ENCODE measurements at regions not wholly inside any gene's neighbourhood (a gene's known extent, or its start where the extent isn't known, plus 50 kb on each side); places are given as distances from the start of the nearest gene placed in this dataset.

- Histone ChIP-seq H3K36me3 (ENCODE audit: control insufficient read depth, insufficient read depth, low read length) (no peaks in the 10 kb centered on the region), H3K4me3 (ENCODE audit: low read depth, low read length) (no peak overlapping the region), H3K27me3 (ENCODE audit: control insufficient read depth, insufficient read depth, low read length) (peaks cover 15% of the 10 kb centered on the region)
- no peak for DNase-seq (ENCODE audit: low read depth)
- TF ChIP-seq, protein P1, sequence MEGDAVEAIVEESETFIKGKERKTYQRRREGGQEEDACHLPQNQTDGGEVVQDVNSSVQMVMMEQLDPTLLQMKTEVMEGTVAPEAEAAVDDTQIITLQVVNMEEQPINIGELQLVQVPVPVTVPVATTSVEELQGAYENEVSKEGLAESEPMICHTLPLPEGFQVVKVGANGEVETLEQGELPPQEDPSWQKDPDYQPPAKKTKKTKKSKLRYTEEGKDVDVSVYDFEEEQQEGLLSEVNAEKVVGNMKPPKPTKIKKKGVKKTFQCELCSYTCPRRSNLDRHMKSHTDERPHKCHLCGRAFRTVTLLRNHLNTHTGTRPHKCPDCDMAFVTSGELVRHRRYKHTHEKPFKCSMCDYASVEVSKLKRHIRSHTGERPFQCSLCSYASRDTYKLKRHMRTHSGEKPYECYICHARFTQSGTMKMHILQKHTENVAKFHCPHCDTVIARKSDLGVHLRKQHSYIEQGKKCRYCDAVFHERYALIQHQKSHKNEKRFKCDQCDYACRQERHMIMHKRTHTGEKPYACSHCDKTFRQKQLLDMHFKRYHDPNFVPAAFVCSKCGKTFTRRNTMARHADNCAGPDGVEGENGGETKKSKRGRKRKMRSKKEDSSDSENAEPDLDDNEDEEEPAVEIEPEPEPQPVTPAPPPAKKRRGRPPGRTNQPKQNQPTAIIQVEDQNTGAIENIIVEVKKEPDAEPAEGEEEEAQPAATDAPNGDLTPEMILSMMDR (IDR thresholded peaks at IDR 0.05; ENCODE audit: insufficient read depth, low read depth, low read length) = no peak
- ChIA-PET CTCF (interaction anchor here (0.7 to 4.2 kb wide), 13 partner anchors 10 to 224 kb away, joined by 3 to 59 read pairs (median 5); no protein-coding TSS in a partner anchor), POLR2A (no interaction called here)
Observed at GRCh38 chr10:69697006-69697405, 67.0 kb downstream of the FAM241B start.

DNA sequence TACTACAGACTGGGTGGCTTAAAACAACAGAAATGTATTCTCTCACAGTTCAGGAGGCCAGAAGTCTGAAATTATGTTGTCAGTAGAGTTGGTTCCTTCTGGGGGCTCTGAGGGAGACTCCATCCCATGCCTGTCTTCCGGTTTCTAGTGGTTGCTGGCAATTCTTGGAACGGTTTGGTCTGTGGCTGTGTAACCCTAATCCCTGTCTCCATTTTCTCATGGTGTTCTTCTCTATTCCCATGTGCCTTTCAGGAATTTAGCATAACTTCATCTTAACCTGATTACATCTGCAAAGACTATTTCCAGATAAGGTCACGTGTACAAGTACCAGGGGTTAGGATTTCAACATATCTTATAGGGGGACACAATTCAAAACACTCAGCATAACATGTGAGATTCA, 73.2 kb downstream of the FAM241B start:
- no peak overlapping the region for H3K4me3 ChIP-seq (ENCODE audit: low read depth, low read length)
- TF ChIP-seq, protein P1 (IDR thresholded peaks at IDR 0.05; ENCODE audit: insufficient read depth, low read depth, low read length) = no peak
- H3K36me3 ChIP-seq (ENCODE audit: control insufficient read depth, insufficient read depth, low read length) = no peaks in the 10 kb centered on the region
- DNase-seq (ENCODE audit: low read depth) = no peak
- ChIA-PET CTCF (interaction anchor here (1.4 kb wide), 1 partner anchor 13 kb away, joined by 7 read pairs; no protein-coding TSS in a partner anchor), POLR2A (no interaction called here)
- peaks cover 9% of the 10 kb centered on the region for H3K27me3 ChIP-seq (ENCODE audit: control insufficient read depth, insufficient read depth, low read length)

- Histone ChIP-seq H3K36me3 (ENCODE audit: control insufficient read depth, insufficient read depth, low read length) (no peaks in the 10 kb centered on the region), H3K27me3 (ENCODE audit: control insufficient read depth, insufficient read depth, low read length) (peaks cover 12% of the 10 kb centered on the region), H3K4me3 (ENCODE audit: low read depth, low read length) (no peak overlapping the region)
- ChIA-PET CTCF (interaction anchor here (0.6 to 1.4 kb wide), 4 partner anchors 12 to 75 kb away, joined by 3 to 7 read pairs (median 4); no protein-coding TSS in a partner anchor), POLR2A (no interaction called here)
- TF ChIP-seq, protein P1 (IDR thresholded peaks at IDR 0.05; ENCODE audit: insufficient read depth, low read depth, low read length) = no peak
- DNase-seq (ENCODE audit: low read depth) = peak; percentile 86
Observed at GRCh38 chr10:69703766-69704630, 74.0 kb downstream of the FAM241B start.

GRCh38 chr10:69709366-69709941, 79.4 kb downstream of the FAM241B start:
- H3K36me3 ChIP-seq (ENCODE audit: control insufficient read depth, insufficient read depth, low read length) = no peaks in the 10 kb centered on the region
- no peak for DNase-seq (ENCODE audit: low read depth)
- peaks cover 25% of the 10 kb centered on the region for H3K27me3 ChIP-seq (ENCODE audit: control insufficient read depth, insufficient read depth, low read length)
- CTCF ChIA-PET = interaction anchor here (1.0 to 1.9 kb wide), 3 partner anchors 7 to 9 kb away, joined by 3 to 7 read pairs (median 3); no protein-coding TSS in a partner anchor
- TF ChIP-seq, protein P1 (IDR thresholded peaks at IDR 0.05; ENCODE audit: insufficient read depth, low read depth, low read length) = no peak
- POLR2A ChIA-PET = no interaction called here
- no peak overlapping the region for H3K4me3 ChIP-seq (ENCODE audit: low read depth, low read length)
